GM12878 (cell line): ENCODE measurements at regions not wholly inside any gene's neighbourhood (a gene's known extent, or its start where the extent isn't known, plus 50 kb on each side); places are given as distances from the start of the nearest gene placed in this dataset.

Source experiments
- ATAC-seq: fragments of 200-7000 bp; cut with Tn5 transposase; 3 replicates; pipeline ENCODE4 v1.9.1; 2020; ENCODE audit warnings: mild to moderate bottlenecking, moderate library complexity
- BruUV-seq: library from RNA; stranded (reverse); fragments of 400-500 nt; replicated peaks from 2 replicates; lab custom pipeline; 2021; lab: Mats Ljungman, UMichigan
- CTCF ChIA-PET: fragments of 300-600 bp; sonication (Branson Sonifier 250); formaldehyde crosslinking; extraction: SDS; loops from one replicate; lab custom pipeline; 2021; ENCODE audit warnings: inconsistent platforms; lab: Yijun Ruan, JAX
- POLR2A ChIA-PET: fragments of 350-600 bp; formaldehyde crosslinking; extraction: SDS; loops from one replicate; lab custom pipeline; 2021; ENCODE audit warnings: inconsistent platforms; lab: Charles Lee
- RAD21 ChIA-PET: fragments of 300-600 bp; sonication (Branson Sonifier 250); formaldehyde crosslinking; loops from one replicate; lab custom pipeline; 2023; ENCODE audit warnings: antibody characterized with exemption; ENCODE audit not compliant: unreplicated experiment; lab: Charles Lee
- SMC1A ChIA-PET: fragments of 300-600 bp; sonication (Branson Sonifier 250); formaldehyde crosslinking; loops from one replicate; lab custom pipeline; 2023; ENCODE audit not compliant: unreplicated experiment, uncharacterized antibody; lab: Charles Lee
- DNase-seq: peaks from one replicate; pipeline ENCODE4 v3.0.0-alpha.2; 2011; ENCODE audit warnings: low read depth, low spot score
- FAIRE-seq: peaks from 3 replicates; lab custom pipeline; 2011; peaks lifted over from hg19 to GRCh38; lab: Jason Lieb, UNC
- H2AFZ ChIP-seq: 2 replicates; pipeline ENCODE4 v1.6.0; 2011; ENCODE audit warnings: low read depth, low read length, control low read depth; ENCODE audit not compliant: control insufficient read depth
- H3K27ac ChIP-seq: 2 replicates; pipeline ENCODE4 v1.5.1; 2011; ENCODE audit warnings: control low read depth; ENCODE audit not compliant: control insufficient read depth, insufficient read depth
- H3K27me3 ChIP-seq, 2 experiments: replicated peaks in 1 of 2; 2 replicates each; pipeline versions ENCODE4 v1.6.0 to v1.6.1; 2011; ENCODE audit warnings: low read length in 1 of 2; ENCODE audit not compliant: control insufficient read depth in 2 of 2, insufficient read depth in 2 of 2
- H3K36me3 ChIP-seq, 2 experiments: 2 replicates each; pipeline ENCODE4 v1.5.1; 2011; ENCODE audit warnings: low read length in 1 of 2; ENCODE audit not compliant: control insufficient read depth in 2 of 2, insufficient read depth in 2 of 2
- H3K4me1 ChIP-seq: 2 replicates; pipeline ENCODE4 v1.6.1; 2011; ENCODE audit warnings: mild to moderate bottlenecking, low read length, moderate library complexity, mixed read lengths; ENCODE audit not compliant: control insufficient read depth, insufficient read depth
- H3K4me2 ChIP-seq: 2 replicates; pipeline ENCODE4 v1.6.0; 2011; ENCODE audit warnings: control low read depth; ENCODE audit not compliant: control insufficient read depth, insufficient read depth
- H3K4me3 ChIP-seq: fragments of 200-600 bp; sonication (generic); 2 replicates; pipeline ENCODE4 v1.5.1; 2016
- H3K79me2 ChIP-seq: 2 replicates; pipeline ENCODE4 v1.6.0; 2011; ENCODE audit warnings: low read length; ENCODE audit not compliant: control insufficient read depth, insufficient read depth
- H3K9ac ChIP-seq: 2 replicates; pipeline ENCODE4 v1.8.0; 2011; ENCODE audit warnings: low read length, control low read depth, mixed read lengths; ENCODE audit not compliant: control insufficient read depth, insufficient read depth
- H3K9me3 ChIP-seq: replicated peaks from 3 replicates; pipeline ENCODE4 v1.5.1; 2011; ENCODE audit warnings: mild to moderate bottlenecking, low read length; ENCODE audit not compliant: control insufficient read depth, insufficient read depth
- H4K20me1 ChIP-seq: 2 replicates; pipeline ENCODE4 v1.6.0; 2011; ENCODE audit not compliant: control insufficient read depth, insufficient read depth
- CTCF ChIP-seq, 3 experiments: IDR thresholded peaks in 2 of 3; conservative IDR thresholded peaks in 1 of 3; 2 replicates each; pipeline ENCODE4 v1.5.1; 2011; ENCODE audit warnings: low read depth in 3 of 3, low read length in 3 of 3, mild to moderate bottlenecking in 3 of 3, control low read depth in 2 of 3, moderate library complexity in 2 of 3, inconsistent platforms in 1 of 3, mixed read lengths in 1 of 3; ENCODE audit not compliant: control insufficient read depth in 2 of 3, insufficient read depth in 1 of 3; ENCODE audit errors: extremely low read depth in 1 of 3
- E4F1 ChIP-seq: fragments of 450-650 bp; IDR thresholded peaks from 2 replicates; pipeline ENCODE4 v1.6.1; 2018; ENCODE audit warnings: borderline replicate concordance, mild to moderate bottlenecking; ENCODE audit not compliant: partially characterized antibody
- EP300 ChIP-seq, 2 experiments: fragments of 150-350 bp in 1 of 2; IDR thresholded peaks; 2 replicates each; pipeline ENCODE4 v1.6.1; 2011 to 2012; ENCODE audit warnings: low read depth in 2 of 2, low read length in 2 of 2, borderline replicate concordance in 1 of 2, improper control_type of control experiment in 1 of 2, inconsistent platforms in 1 of 2; ENCODE audit not compliant: control insufficient read depth in 1 of 2
- FOXM1 ChIP-seq: IDR thresholded peaks from 2 replicates; pipeline ENCODE4 v1.6.1; 2012; ENCODE audit warnings: low read depth, mild to moderate bottlenecking, inconsistent platforms, low read length, moderate library complexity
- JUND ChIP-seq: IDR thresholded peaks from 2 replicates; pipeline ENCODE4 v1.6.1; 2012; ENCODE audit warnings: low read depth, mild to moderate bottlenecking, low read length, improper control_type of control experiment, moderate library complexity
- NFIC ChIP-seq: IDR thresholded peaks from 2 replicates; pipeline ENCODE4 v1.6.1; 2012; ENCODE audit warnings: low read depth, mild to moderate bottlenecking, inconsistent platforms, low read length, moderate library complexity
- NKRF ChIP-seq: fragments of 450-650 bp; conservative IDR thresholded peaks from 2 replicates; pipeline ENCODE4 v1.6.1; 2017; ENCODE audit warnings: mild to moderate bottlenecking, moderate library complexity
- SPI1 ChIP-seq: IDR thresholded peaks from 2 replicates; pipeline ENCODE4 v1.6.1; 2011; ENCODE audit warnings: low read depth, mild to moderate bottlenecking, low read length, moderate library complexity, borderline replicate concordance; ENCODE audit not compliant: insufficient read depth
- TCF7 ChIP-seq: IDR thresholded peaks from 2 replicates; pipeline ENCODE4 v1.6.1; 2014; ENCODE audit warnings: antibody characterized with exemption, borderline replicate concordance
- ZBTB11 ChIP-seq: fragments of 450-650 bp; formaldehyde crosslinking; IDR thresholded peaks from 2 replicates; pipeline ENCODE4 v1.5.0; 2022; ENCODE audit warnings: mild to moderate bottlenecking, missing genetic modification characterization
- ZNF24 ChIP-seq: fragments of 450-650 bp; IDR thresholded peaks from 2 replicates; pipeline ENCODE4 v1.6.1; 2017; ENCODE audit warnings: antibody characterized with exemption, mild to moderate bottlenecking
- WGBS: methylation state at CpG from one replicate; pipeline ENCODE4 v1.1.6; 2016; ENCODE audit warnings: low lambda C conversion rate; ENCODE audit not compliant: insufficient replicate concordance, insufficient coverage; ENCODE audit errors: missing lambda C conversion rate; 5-methylcytosine and 5-hydroxymethylcytosine counted together
- in situ Hi-C: fragments of 300-500 bp; cut with MboI; formaldehyde crosslinking; loops from 9 replicates; pipeline ENCODE4 v1.14.3; 2018; ENCODE audit warnings: mixed read lengths
- intact Hi-C: fragments of 100-400 bp; cut with micrococcal nuclease; formaldehyde crosslinking; loops from one replicate; pipeline ENCODE4 v1.14.2; 2022; ENCODE audit not compliant: unreplicated experiment

GRCh38 chr9:11182001-11182400 lies 569.2 kb upstream of the PTPRD start (continued):
- TF ChIP-seq SPI1 = no peak
- TF ChIP-seq ZBTB11 (CRISPR knock-in tag) = no peak
- TF ChIP-seq NFIC = no peak

GRCh38 chr9:11190719-11191118 lies 577.9 kb upstream of the PTPRD start:
- Histone ChIP-seq H3K9me3 (no peaks in the 10 kb centered on the region), H4K20me1 (no peaks in the 10 kb centered on the region), H3K36me3 (no peaks in the 10 kb centered on the region), H3K4me3 (no peak overlapping the region), H2AFZ (no peak overlapping the region), H3K4me2 (no peak overlapping the region), H3K4me1 (no peaks in the 10 kb centered on the region), H3K27me3 (no peaks in the 10 kb centered on the region), H3K27ac (no peak overlapping the region), H3K9ac (no peak overlapping the region), H3K79me2 (no peaks in the 10 kb centered on the region)
- DNase-seq (no peak), ATAC-seq (no peak), FAIRE-seq (no peak)
- whole genome bisulfite sequencing = 0% methylated on average over 1 of the region's 1 CpG
- ChIA-PET POLR2A (no interaction called here), SMC1A (no interaction called here), RAD21 (no interaction called here), CTCF (no interaction called here)
- no TSS peak for BruUV-seq
- in situ Hi-C loops = no loop called here
- intact Hi-C loops = no loop called here
- TF ChIP-seq JUND = no peak
- TF ChIP-seq CTCF (IDR thresholded peaks at IDR 0.05 in 2 of 3, conservative IDR thresholded peaks at IDR 0.05 in 1 of 3; ENCODE audit: control insufficient read depth in 2 of 3, extremely low read depth in 1 of 3, insufficient read depth in 1 of 3, low read depth in 3 of 3, low read length in 3 of 3) = no peak
- no peak for TF ChIP-seq FOXM1
- no peak for TF ChIP-seq E4F1
- no peak for TF ChIP-seq EP300 (IDR thresholded peaks at IDR 0.05; ENCODE audit: borderline replicate concordance in 1 of 2, control insufficient read depth in 1 of 2, low read depth in 2 of 2, low read length in 2 of 2)
- TF ChIP-seq NKRF = no peak
- no peak for TF ChIP-seq ZNF24
- no peak for TF ChIP-seq TCF7
